Activated naive CD4-positive, alpha-beta T cell treated with anti-CD3 and anti-CD28 coated beads for 36 hours (primary cell): ENCODE measurements at regions not wholly inside any gene's neighbourhood (a gene's known extent, or its start where the extent isn't known, plus 50 kb on each side); places are given as distances from the start of the nearest gene placed in this dataset.
A peak's percentile ranks its signal among the peaks of the same experiment; 100 is the strongest.

ENCODE experiments used
- CTCF ChIA-PET: fragments of 350-600 bp; sonication (Branson Sonifier 250); formaldehyde crosslinking; loops from one replicate; lab custom pipeline; 2021; ENCODE audit warnings: antibody characterized with exemption; lab: Charles Lee
- DNase-seq: peaks from one replicate; pipeline ENCODE4 v3.0.0-alpha.2; 2020
- H3K27ac Mint-ChIP-seq: one replicate; pipeline ENCODE4 v1.8.0; 2021; ENCODE audit warnings: mild to moderate bottlenecking, mixed read lengths
- H3K27me3 Mint-ChIP-seq: one replicate; pipeline ENCODE4 v1.8.0; 2021; ENCODE audit warnings: low read depth, mixed read lengths
- H3K36me3 Mint-ChIP-seq: one replicate; pipeline ENCODE4 v1.8.0; 2021; ENCODE audit warnings: low read depth, mixed read lengths
- H3K4me1 Mint-ChIP-seq: one replicate; pipeline ENCODE4 v1.8.0; 2021; ENCODE audit warnings: low read depth, mixed read lengths
- H3K4me3 Mint-ChIP-seq: one replicate; pipeline ENCODE4 v1.8.0; 2021; ENCODE audit warnings: mild to moderate bottlenecking, moderate library complexity, mixed read lengths
- H3K9me3 Mint-ChIP-seq: one replicate; pipeline ENCODE4 v1.8.0; 2021; ENCODE audit warnings: mixed read lengths
- intact Hi-C: fragments of 100-400 bp; cut with micrococcal nuclease; formaldehyde crosslinking; loops from one replicate; pipeline ENCODE4 v1.15.1; 2023

GRCh38 chr10:80697926-80698325 lies 160.2 kb downstream of the SH2D4B start:
- Mint-ChIP-seq H3K4me3 (no peak overlapping the region), H3K27me3 (no peaks in the 10 kb centered on the region), H3K9me3 (no peaks in the 10 kb centered on the region), H3K27ac (no peak overlapping the region), H3K4me1 (no peaks in the 10 kb centered on the region), H3K36me3 (no peaks in the 10 kb centered on the region)
- CTCF ChIA-PET: interaction anchor here (1.0 kb wide), 1 partner anchor 34 kb away, joined by 3 read pairs; no protein-coding TSS in a partner anchor
- intact Hi-C loops: loop anchor here (2.0 to 5.0 kb wide), 3 partner anchors 36 to 315 kb away; no protein-coding TSS in a partner anchor
- no peak for DNase-seq

- H3K27ac Mint-ChIP-seq: no peak overlapping the region
- H3K9me3 Mint-ChIP-seq: no peaks in the 10 kb centered on the region
- no peaks in the 10 kb centered on the region for H3K4me1 Mint-ChIP-seq
- CTCF ChIA-PET: interaction anchor here (0.6 to 4.3 kb wide), 25 partner anchors 9 to 1138 kb away, joined by 3 to 22 read pairs (median 3); no protein-coding TSS in a partner anchor
- DNase-seq: peak; percentile 87
- intact Hi-C loops: loop anchor here (1.0 to 5.0 kb wide), 7 partner anchors 37 to 480 kb away; no protein-coding TSS in a partner anchor
- no peaks in the 10 kb centered on the region for H3K27me3 Mint-ChIP-seq
- no peaks in the 10 kb centered on the region for H3K36me3 Mint-ChIP-seq
- H3K4me3 Mint-ChIP-seq: no peak overlapping the region
Observed at GRCh38 chr10:80699602-80700039, 161.9 kb downstream of the SH2D4B start.

GRCh38 chr10:80700252-80700651 lies 162.6 kb downstream of the SH2D4B start:
- Mint-ChIP-seq H3K9me3 (no peaks in the 10 kb centered on the region), H3K4me3 (no peak overlapping the region), H3K27ac (no peak overlapping the region), H3K4me1 (no peaks in the 10 kb centered on the region), H3K27me3 (no peaks in the 10 kb centered on the region), H3K36me3 (no peaks in the 10 kb centered on the region)
- CTCF ChIA-PET: interaction anchor here (0.6 to 4.3 kb wide), 25 partner anchors 10 to 1137 kb away, joined by 3 to 22 read pairs (median 3); no protein-coding TSS in a partner anchor
- DNase-seq: no peak
- intact Hi-C loops: no loop called here

DNA sequence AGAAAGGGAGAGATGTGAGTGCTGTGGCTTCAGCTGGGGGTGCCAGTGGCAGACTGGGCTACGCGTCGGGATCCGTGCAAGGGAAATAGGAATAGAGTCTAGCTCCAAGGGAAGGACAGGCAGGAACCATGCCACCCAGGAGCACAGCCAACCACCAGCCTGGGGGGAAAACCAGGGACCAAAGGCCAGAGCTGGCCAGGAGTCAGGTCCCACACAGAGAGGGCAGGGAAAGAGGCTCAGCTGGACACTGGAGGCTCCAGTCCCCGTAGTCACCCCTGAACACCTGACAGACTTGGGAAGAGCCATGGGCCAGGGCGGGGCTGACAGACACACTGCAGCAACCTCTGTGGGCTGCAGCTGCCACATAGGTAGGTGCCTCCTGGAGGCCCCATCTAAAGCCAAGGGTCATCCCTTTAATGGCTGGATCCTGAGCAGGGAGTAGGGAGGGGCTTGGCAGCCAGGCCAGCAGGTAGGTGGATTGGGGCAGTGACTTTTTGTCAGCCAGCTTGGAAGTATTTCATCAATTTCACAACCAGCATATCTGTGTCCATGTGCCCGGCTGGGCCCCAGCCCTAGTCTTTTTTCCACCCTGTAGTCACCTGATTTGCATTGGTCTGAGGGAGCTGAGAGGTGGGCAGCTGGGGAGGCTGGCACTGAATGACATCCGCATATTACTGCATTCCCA lies 163.2 kb downstream of the SH2D4B start:
- DNase-seq: no peak
- Mint-ChIP-seq H3K4me1 (no peaks in the 10 kb centered on the region), H3K9me3 (no peaks in the 10 kb centered on the region), H3K36me3 (no peaks in the 10 kb centered on the region), H3K27ac (no peak overlapping the region), H3K4me3 (no peak overlapping the region), H3K27me3 (no peaks in the 10 kb centered on the region)
- intact Hi-C loops: no loop called here
- CTCF ChIA-PET: interaction anchor here (0.8 to 4.3 kb wide), 12 partner anchors 12 to 318 kb away, joined by 3 to 22 read pairs (median 10); no protein-coding TSS in a partner anchor

DNA sequence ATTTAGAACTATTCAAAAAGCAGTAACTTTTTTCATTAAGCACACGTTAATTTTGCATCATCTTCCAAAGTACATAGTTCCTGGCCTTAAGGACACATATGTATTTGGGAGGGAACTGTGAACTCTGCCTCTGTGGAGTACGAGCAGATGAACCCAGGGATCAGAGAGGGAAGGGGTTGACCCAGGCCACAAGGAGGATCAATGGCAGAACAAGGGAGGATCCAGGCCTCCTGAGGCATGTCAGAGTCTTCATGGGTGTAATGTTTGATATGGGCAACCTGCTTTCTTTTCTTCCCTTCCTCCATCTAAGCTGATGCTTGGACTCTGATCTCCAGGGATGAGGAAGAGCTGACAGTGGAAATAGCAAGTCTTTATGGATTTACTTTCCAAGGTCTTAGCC lies 164.0 kb downstream of the SH2D4B start:
- Mint-ChIP-seq H3K9me3 (no peaks in the 10 kb centered on the region), H3K36me3 (no peaks in the 10 kb centered on the region), H3K27me3 (no peaks in the 10 kb centered on the region), H3K27ac (no peak overlapping the region), H3K4me1 (no peaks in the 10 kb centered on the region), H3K4me3 (no peak overlapping the region)
- no peak for DNase-seq
- intact Hi-C loops: no loop called here
- CTCF ChIA-PET: interaction anchor here (0.9 to 4.3 kb wide), 4 partner anchors 7 to 317 kb away, joined by 3 to 20 read pairs (median 10); no protein-coding TSS in a partner anchor

DNA sequence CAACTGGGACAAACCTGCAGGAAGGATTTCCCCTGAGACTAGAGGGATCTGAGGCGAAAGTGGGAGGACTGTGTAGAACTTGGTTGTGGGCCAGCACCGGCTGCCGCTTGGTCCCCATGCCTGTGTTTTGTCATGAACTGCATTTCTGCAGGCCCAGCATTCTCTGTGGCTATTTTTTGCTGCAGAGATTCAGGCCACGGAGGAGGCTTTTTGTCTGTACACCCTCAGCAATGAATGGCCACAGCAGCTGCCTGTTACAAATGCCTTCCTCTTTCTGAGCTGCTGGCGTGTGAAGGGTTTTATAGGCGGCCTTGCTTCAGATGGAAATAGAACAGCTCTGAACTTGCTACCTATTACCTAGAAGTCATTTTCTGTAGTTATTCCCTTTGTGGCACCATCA lies 164.4 kb downstream of the SH2D4B start:
- Mint-ChIP-seq H3K9me3 (no peaks in the 10 kb centered on the region), H3K4me1 (no peaks in the 10 kb centered on the region), H3K4me3 (no peak overlapping the region), H3K27me3 (no peaks in the 10 kb centered on the region), H3K27ac (no peak overlapping the region), H3K36me3 (no peaks in the 10 kb centered on the region)
- intact Hi-C loops: no loop called here
- CTCF ChIA-PET: interaction anchor here (0.9 to 4.3 kb wide), 4 partner anchors 8 to 317 kb away, joined by 3 to 20 read pairs (median 10); no protein-coding TSS in a partner anchor
- DNase-seq: no peak

GRCh38 chr10:80705899-80706298 lies 168.2 kb downstream of the SH2D4B start:
- DNase-seq: no peak
- Mint-ChIP-seq H3K36me3 (no peaks in the 10 kb centered on the region), H3K27me3 (no peaks in the 10 kb centered on the region), H3K4me1 (no peaks in the 10 kb centered on the region), H3K9me3 (no peaks in the 10 kb centered on the region), H3K27ac (no peak overlapping the region), H3K4me3 (no peak overlapping the region)
- intact Hi-C loops: no loop called here
- CTCF ChIA-PET: interaction anchor here (0.6 kb wide), 1 partner anchor 1688 kb away, joined by 3 read pairs; no protein-coding TSS in a partner anchor

DNA sequence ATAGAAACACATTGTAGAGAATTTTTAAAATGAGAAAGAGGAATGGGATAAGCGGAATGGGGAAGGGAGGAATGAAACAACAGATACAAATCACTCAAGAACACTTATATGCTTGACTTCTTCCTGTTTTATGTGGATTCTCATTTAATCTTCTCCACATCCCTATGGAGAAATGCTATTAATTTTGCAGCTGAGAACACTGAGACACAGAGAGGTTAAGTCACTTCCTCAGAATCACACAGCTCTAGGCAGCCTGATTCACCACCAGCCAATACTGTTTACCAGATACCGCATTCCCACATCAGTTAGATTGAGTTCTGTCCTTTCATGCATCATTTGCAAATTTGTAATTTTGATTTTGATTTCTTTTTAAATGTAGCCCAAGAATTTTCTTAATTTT lies 170.5 kb downstream of the SH2D4B start:
- no peak overlapping the region for H3K27ac Mint-ChIP-seq
- CTCF ChIA-PET: interaction anchor here (0.6 kb wide), 1 partner anchor 44 kb away, joined by 3 read pairs; no protein-coding TSS in a partner anchor
- intact Hi-C loops: no loop called here
- no peak overlapping the region for H3K4me3 Mint-ChIP-seq
- DNase-seq: no peak
- H3K36me3 Mint-ChIP-seq: no peaks in the 10 kb centered on the region
- no peaks in the 10 kb centered on the region for H3K27me3 Mint-ChIP-seq
- H3K4me1 Mint-ChIP-seq: no peaks in the 10 kb centered on the region
- H3K9me3 Mint-ChIP-seq: no peaks in the 10 kb centered on the region

DNA sequence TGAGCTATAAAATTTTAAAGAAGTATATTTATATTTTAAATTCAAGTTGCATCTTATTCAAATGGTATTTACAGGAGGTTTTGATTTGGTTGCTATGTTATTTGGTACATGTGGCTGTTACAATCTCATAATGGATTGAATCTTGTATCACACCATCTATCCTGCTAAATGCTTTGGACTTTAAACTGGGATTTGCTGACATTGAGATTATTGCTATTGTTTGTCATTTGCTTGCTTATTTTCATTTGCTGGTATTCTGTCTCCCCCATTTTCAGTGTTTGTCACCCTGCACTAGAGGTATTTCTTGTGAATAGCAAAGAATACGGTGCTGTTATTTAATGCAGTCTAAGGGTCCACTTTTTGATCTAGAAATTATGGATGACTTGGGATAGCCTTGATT lies 171.1 kb downstream of the SH2D4B start:
- no peaks in the 10 kb centered on the region for H3K9me3 Mint-ChIP-seq
- CTCF ChIA-PET: interaction anchor here (1.0 kb wide), 1 partner anchor 9 kb away, joined by 3 read pairs; no protein-coding TSS in a partner anchor

GRCh38 chr10:80709866-80710265 lies 172.2 kb downstream of the SH2D4B start:
- H3K4me3 Mint-ChIP-seq: no peak overlapping the region
- intact Hi-C loops: no loop called here
- H3K4me1 Mint-ChIP-seq: no peaks in the 10 kb centered on the region
- no peaks in the 10 kb centered on the region for H3K27me3 Mint-ChIP-seq
- CTCF ChIA-PET: interaction anchor here (0.7 to 1.0 kb wide), 2 partner anchors 10 to 50 kb away, joined by 3 to 4 read pairs; no protein-coding TSS in a partner anchor
- no peak for DNase-seq
- no peaks in the 10 kb centered on the region for H3K9me3 Mint-ChIP-seq
- H3K36me3 Mint-ChIP-seq: no peaks in the 10 kb centered on the region
- no peak overlapping the region for H3K27ac Mint-ChIP-seq

More for the DNA sequence above, 171.1 kb downstream of the SH2D4B start:
- intact Hi-C loops: no loop called here
- H3K36me3 Mint-ChIP-seq: no peaks in the 10 kb centered on the region
- no peak for DNase-seq
- no peaks in the 10 kb centered on the region for H3K4me1 Mint-ChIP-seq
- H3K4me3 Mint-ChIP-seq: no peak overlapping the region
- no peak overlapping the region for H3K27ac Mint-ChIP-seq
- no peaks in the 10 kb centered on the region for H3K27me3 Mint-ChIP-seq

GRCh38 chr10:80713398-80713928 lies 175.8 kb downstream of the SH2D4B start:
- intact Hi-C loops: no loop called here
- Mint-ChIP-seq H3K9me3 (no peaks in the 10 kb centered on the region), H3K4me3 (no peak overlapping the region), H3K36me3 (no peaks in the 10 kb centered on the region), H3K27me3 (no peaks in the 10 kb centered on the region), H3K27ac (no peak overlapping the region), H3K4me1 (no peaks in the 10 kb centered on the region)
- DNase-seq: no peak
- CTCF ChIA-PET: interaction anchor here (1.3 to 3.2 kb wide), 2 partner anchors 12 to 51 kb away, joined by 5 to 15 read pairs; no protein-coding TSS in a partner anchor

GRCh38 chr10:80714566-80714965 lies 176.9 kb downstream of the SH2D4B start:
- H3K27me3 Mint-ChIP-seq: no peaks in the 10 kb centered on the region
- no peaks in the 10 kb centered on the region for H3K4me1 Mint-ChIP-seq
- no peak for DNase-seq
- intact Hi-C loops: no loop called here
- H3K27ac Mint-ChIP-seq: no peak overlapping the region
- H3K9me3 Mint-ChIP-seq: no peaks in the 10 kb centered on the region
- no peaks in the 10 kb centered on the region for H3K36me3 Mint-ChIP-seq
- CTCF ChIA-PET: no interaction called here
- H3K4me3 Mint-ChIP-seq: no peak overlapping the region
